CD4-positive, alpha-beta T cell treated with Interleukin-6 for 4 hours (primary cell): ENCODE measurements at regions not wholly inside any gene's neighbourhood (a gene's known extent, or its start where the extent isn't known, plus 50 kb on each side); places are given as distances from the start of the nearest gene placed in this dataset.
"Not testable (repeated sequence)": the region's sequence is repeated elsewhere in the genome, so short reads cannot be mapped to it uniquely, and the experiment has no call there.

Source experiments
- DNase-seq: peaks from one replicate; pipeline ENCODE4 v3.0.0-alpha.2; 2020; ENCODE audit warnings: mixed read lengths

- DNase-seq = no peak
These were observed 1110.6 kb upstream of the ACVR2A start for GRCh38 chr2:146734042-146734820.

GRCh38 chr2:146730882-146731281 lies 1113.9 kb upstream of the ACVR2A start:
- no peak for DNase-seq

DNA sequence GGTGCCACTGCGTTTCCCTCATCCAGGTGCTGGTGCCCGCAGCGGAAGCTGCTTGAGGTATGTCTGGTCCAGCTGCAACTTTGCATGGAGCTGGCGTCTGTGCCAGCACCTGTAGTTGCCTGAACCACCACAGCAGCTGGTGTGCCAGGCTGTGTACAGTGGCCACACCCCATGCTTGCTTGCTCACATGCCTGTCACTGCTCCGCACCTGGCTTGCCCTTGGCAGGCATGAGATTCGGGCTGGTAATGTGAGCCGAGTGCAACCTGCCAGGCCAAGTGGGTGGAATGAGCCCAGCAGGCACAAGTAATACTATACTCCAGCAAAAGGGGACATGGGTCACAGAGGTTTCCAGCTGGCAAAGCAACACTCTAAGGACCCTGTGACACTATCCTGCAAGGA lies 1123.3 kb upstream of the ACVR2A start:
- DNase-seq = no peak

DNA sequence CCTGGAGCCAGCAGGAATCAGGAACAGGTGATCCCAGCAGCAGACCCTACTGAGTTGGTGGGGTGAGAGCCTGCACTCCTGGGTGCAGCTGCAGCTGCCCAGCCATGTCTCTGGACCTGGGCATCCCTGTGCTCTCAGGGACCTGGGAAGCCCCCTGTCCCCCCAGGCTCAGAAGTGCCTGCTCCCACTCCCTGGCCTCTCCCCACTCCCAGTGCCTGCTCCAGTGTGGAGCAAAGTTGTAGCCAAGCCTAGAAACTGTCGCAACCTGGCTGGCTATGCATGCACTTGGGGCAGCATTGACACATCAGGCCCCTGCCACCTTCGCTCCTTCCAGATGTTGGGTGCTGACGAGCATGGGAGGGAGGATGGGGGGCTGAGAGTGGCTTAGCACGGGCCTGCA lies 1124.7 kb upstream of the ACVR2A start:
- no peak for DNase-seq

DNA sequence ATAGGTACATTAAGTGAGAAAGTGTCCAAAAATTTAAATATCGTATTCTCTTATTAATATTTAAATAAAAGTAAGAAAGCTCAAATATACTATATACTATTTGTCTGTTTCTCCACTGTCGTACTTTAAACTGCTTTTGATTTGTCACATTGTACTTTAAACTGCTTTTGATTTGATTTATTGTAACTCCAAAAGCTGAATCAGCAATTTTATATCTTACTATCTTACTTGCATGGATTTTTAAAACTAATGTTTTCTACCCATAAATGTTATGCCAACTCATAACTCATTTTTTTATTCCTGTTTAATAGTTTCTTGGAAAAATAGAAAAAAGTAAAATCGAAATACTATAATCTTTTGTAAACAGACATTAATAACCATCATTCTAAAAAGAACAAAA lies 1128.2 kb upstream of the ACVR2A start:
- DNase-seq = no peak

- no peak for DNase-seq
These were observed 1135.8 kb upstream of the ACVR2A start for GRCh38 chr2:146709004-146709403.

DNA sequence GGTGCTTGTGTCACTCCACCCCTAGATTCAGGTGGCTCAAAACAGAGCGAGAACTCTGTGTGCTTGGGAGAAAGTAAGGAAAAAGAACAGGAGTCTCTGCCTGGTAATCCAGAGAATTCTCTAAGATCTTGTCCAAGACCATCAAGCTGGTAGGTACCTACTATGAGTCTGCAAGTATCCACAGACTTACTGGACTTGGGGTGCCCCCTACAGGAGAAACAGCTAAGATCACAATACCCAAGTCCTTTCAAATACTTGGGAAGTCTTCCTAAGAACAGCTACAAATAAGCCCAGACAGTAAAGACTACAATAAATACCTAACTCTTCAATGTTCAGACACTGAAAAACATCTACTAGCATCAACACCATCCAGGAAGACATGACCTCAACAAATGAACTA lies 1143.6 kb upstream of the ACVR2A start:
- no peak for DNase-seq

GRCh38 chr2:146697307-146697706 lies 1147.5 kb upstream of the ACVR2A start:
- DNase-seq = no peak

- DNase-seq = not testable (repeated sequence)
These were observed 1148.0 kb upstream of the ACVR2A start for GRCh38 chr2:146696787-146697186.

- no peak for DNase-seq
These were observed 1162.8 kb upstream of the ACVR2A start for GRCh38 chr2:146681991-146682390.

DNA sequence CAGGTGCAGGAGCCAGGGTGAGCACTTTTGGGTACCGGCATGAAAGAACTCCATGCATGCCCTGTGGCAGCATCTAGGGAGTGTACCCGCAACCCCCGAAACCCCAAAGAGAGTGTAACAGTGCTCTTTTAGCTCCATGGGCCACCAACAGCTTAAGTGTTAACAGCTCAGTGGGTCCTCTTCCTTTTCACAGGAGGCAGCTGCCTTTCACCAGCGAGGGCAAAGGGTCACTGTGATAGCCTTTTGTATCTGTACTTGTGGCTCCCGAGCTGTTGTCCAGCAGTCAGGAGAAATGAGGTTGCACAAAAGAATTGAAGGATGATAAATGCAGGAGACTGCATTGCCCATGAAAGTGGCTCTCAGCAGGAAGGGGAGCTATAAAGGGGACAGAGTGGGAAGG lies 1166.3 kb upstream of the ACVR2A start:
- no peak for DNase-seq

DNA sequence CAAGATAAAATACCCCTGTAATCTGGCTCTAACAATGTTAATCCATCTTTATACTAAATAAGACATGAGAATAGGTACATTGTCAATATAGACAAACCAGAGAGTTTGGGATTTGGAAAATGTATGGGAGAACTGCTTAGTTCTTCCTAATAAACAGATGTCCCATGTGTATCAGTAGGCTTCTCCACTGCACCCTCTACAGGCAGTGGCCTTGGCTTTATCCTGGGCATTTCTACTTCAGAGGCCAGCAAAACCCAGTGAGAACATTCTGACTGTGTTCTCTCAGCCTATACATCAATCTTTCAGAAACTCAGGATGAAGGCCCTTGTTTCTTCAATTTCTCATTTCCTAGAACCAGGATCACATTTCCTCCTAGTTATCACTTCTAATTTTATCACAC lies 1167.5 kb upstream of the ACVR2A start:
- no peak for DNase-seq

DNA sequence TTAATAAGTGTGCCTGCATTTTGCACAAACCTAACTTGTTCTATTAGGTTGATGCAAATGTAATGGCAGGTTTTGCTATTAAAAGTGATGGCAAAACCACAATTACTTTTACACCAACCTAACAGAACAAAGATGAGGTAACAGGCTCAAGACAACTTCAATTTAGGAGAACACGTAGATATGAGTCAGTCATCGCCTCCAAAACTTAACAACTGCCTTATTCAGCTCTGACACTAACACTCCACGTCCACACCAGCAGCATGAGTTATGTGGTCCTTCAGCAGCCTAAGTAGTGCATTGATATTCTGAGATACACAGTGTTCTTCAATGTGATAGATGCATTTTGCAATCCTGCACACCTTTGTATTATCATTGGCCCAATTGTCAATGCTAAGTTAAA lies 1175.1 kb upstream of the ACVR2A start:
- no peak for DNase-seq

GRCh38 chr2:146666340-146666739 lies 1178.5 kb upstream of the ACVR2A start:
- no peak for DNase-seq

GRCh38 chr2:146665800-146666199 lies 1179.0 kb upstream of the ACVR2A start:
- DNase-seq = no peak

DNA sequence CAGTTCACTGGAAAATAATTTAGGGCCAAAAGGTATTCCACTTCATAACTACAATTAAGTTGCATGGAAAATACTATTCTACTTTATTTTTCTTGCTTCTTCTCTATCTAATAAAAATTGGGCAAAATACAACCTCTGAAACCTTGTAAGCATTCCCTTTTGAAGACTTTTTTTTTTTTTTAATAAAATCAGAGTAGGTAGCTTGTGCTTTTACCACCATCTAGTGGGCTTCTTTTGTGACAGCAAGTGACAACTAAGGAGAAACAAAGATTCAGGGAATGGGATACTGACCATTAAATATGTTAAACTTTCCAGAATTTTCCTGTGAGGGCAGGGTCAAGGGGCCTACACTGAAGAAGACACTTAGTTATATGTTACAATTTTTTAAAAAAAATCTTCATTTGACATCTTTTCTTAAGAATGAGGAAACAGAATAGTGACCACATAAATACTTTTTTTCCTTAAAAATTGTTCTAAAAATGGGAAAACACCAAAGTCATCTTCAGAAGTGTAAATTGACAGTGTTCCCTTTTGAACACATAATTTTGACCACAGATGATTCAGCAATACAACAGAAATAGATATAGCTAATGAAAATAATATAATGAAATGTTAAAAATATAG lies 1183.2 kb upstream of the ACVR2A start:
- no peak for DNase-seq

DNA sequence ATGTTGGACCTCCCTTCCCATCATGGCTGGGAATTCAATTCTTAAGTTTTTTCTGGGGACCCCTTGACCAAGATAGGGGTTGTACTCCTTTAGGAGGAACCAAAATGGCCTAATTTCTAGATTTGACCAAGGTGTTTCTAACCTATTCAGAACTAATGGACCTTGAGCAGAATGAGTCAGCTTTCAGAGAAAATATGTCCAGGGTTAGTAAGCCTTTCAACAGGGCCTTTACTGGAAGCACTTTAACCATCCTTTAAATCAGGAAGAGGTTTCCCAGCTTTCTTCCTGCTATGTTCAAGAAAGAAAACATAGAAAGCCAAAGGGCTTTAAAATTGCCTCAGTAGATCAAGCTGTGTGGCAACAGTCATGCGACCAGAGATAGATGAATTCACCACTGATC lies 1184.9 kb upstream of the ACVR2A start:
- no peak for DNase-seq

- DNase-seq = no peak
These were observed 1192.5 kb upstream of the ACVR2A start for GRCh38 chr2:146652311-146652710.

- DNase-seq = no peak
These were observed 1193.5 kb upstream of the ACVR2A start for GRCh38 chr2:146651361-146651760.

DNA sequence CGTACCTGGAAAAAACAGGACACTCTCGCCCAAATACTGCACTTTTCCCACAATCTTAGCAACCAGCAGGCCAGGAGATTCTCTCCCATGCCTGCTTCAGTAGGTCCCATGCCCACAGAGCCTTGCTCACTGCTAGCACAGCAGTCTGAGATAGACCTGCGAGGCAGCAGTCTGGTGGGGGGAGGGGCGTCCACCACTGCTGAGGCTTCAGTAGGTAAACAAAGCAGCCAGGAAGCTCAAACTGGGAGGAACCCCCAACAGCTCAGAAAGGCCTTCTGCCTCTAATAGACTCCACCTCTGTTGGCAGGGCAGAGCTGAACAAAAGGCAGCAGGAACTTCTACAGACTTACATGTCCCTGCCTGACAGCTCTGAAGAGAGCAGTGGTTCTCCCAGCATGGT lies 1202.8 kb upstream of the ACVR2A start:
- DNase-seq = no peak

GRCh38 chr2:146634230-146635097 lies 1210.4 kb upstream of the ACVR2A start:
- DNase-seq = no peak

GRCh38 chr2:146633159-146633558 lies 1211.7 kb upstream of the ACVR2A start:
- no peak for DNase-seq

DNA sequence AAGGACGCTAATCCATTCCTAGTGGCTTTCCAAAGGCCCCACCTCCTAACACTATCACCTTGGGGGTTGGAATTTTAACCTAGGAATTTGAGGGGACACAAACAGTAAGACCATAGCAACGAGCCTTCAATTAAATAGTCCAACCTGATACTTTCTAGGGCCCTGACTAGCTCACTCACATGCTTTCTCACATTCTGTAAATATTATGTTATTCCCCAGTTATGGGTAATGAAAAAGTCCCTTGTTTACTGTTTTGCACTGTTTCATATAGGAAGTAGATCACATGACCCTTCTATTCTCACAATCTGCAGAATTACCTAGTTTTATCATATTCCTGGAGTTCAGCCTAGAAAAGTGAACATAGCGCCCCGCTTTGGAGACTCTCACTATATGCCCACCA lies 1212.1 kb upstream of the ACVR2A start:
- DNase-seq = no peak
